ENCODE measurements at regions not wholly inside any gene's neighbourhood (a gene's known extent, or its start where the extent isn't known, plus 50 kb on each side); places are given as distances from the start of the nearest gene placed in this dataset.
"Not testable (repeated sequence)": the region's sequence is repeated elsewhere in the genome, so short reads cannot be mapped to it uniquely, and the experiment has no call there.

GRCh38 chr2:16071039-16071864 lies 130.9 kb downstream of the MYCN start:
- DNase-seq: no peak

GRCh38 chr2:16070648-16070971 lies 130.3 kb downstream of the MYCN start:
- DNase-seq: no peak

- DNase-seq: no peak
These were observed 129.7 kb downstream of the MYCN start for GRCh38 chr2:16069933-16070647.

GRCh38 chr2:16069663-16069932 lies 129.2 kb downstream of the MYCN start:
- no peak for DNase-seq

- DNase-seq: no peak
These were observed 128.2 kb downstream of the MYCN start for GRCh38 chr2:16068552-16068940.

GRCh38 chr2:16067866-16068551 lies 127.7 kb downstream of the MYCN start:
- no peak for DNase-seq

GRCh38 chr2:16067444-16067843 lies 127.1 kb downstream of the MYCN start:
- no peak for DNase-seq

GRCh38 chr2:16067037-16067406 lies 126.7 kb downstream of the MYCN start:
- DNase-seq: no peak

- no peak for DNase-seq
These were observed 126.1 kb downstream of the MYCN start for GRCh38 chr2:16066261-16067036.

- DNase-seq: not testable (repeated sequence)
These were observed 125.1 kb downstream of the MYCN start for GRCh38 chr2:16065272-16066069.

- DNase-seq: no peak
These were observed 124.4 kb downstream of the MYCN start for GRCh38 chr2:16064745-16065144.

GRCh38 chr2:16063955-16064633 lies 123.7 kb downstream of the MYCN start:
- DNase-seq: no peak

GRCh38 chr2:16063251-16063850 lies 123.0 kb downstream of the MYCN start:
- DNase-seq: no peak

GRCh38 chr2:16062471-16063250 lies 122.3 kb downstream of the MYCN start:
- DNase-seq: no peak

GRCh38 chr2:16061441-16062217 lies 121.3 kb downstream of the MYCN start:
- no peak for DNase-seq

GRCh38 chr2:16060936-16061338 lies 120.6 kb downstream of the MYCN start:
- DNase-seq: no peak

GRCh38 chr2:16060125-16060935 lies 120.0 kb downstream of the MYCN start:
- no peak for DNase-seq

- no peak for DNase-seq
These were observed 119.2 kb downstream of the MYCN start for GRCh38 chr2:16059393-16060016.
